ENCODE measurements at regions not wholly inside any gene's neighbourhood (a gene's known extent, or its start where the extent isn't known, plus 50 kb on each side); places are given as distances from the start of the nearest gene placed in this dataset.

GRCh38 chr2:102943251-102943650, 181.4 kb downstream of the TMEM182 start:
- no peak overlapping the region for H3K27ac Mint-ChIP-seq
- Histone ChIP-seq H3K4me1 (ENCODE audit: insufficient read depth) (no peaks in the 10 kb centered on the region), H3K4me2 (no peak overlapping the region), H3K9me2 (ENCODE audit: insufficient read depth) (no peaks in the 10 kb centered on the region), H2AFZ (no peak overlapping the region), H3K27me3 (ENCODE audit: insufficient read depth) (no peaks in the 10 kb centered on the region), H3K27ac (ENCODE audit: low read depth) (no peak overlapping the region), H3K36me3 (ENCODE audit: insufficient read depth) (no peaks in the 10 kb centered on the region), H4K20me1 (replicated peaks; ENCODE audit: insufficient read depth) (no peaks in the 10 kb centered on the region), H3F3A (replicated peaks; ENCODE audit: low read depth) (no peaks in the 10 kb centered on the region), H3K4me3 (no peak overlapping the region), H3K79me2 (replicated peaks; ENCODE audit: insufficient read depth) (no peaks in the 10 kb centered on the region)
- no peak overlapping the region for H3K4me3 Mint-ChIP-seq
- no peak for TF ChIP-seq CREB1 (CRISPR knock-in tag; IDR thresholded peaks at IDR 0.05; ENCODE audit: low read depth)
- no peak for TF ChIP-seq EZH2 (IDR thresholded peaks at IDR 0.05; ENCODE audit: low read depth, unreplicated experiment)
- no peak for TF ChIP-seq STAT1 (IDR thresholded peaks at IDR 0.05; ENCODE audit: unreplicated experiment)
- TF ChIP-seq ETS1 (IDR thresholded peaks at IDR 0.05), result no peak
- no peak for TF ChIP-seq JUNB (IDR thresholded peaks at IDR 0.05; ENCODE audit: unreplicated experiment)
- TF ChIP-seq ZNF331 (CRISPR knock-in tag; IDR thresholded peaks at IDR 0.05; ENCODE audit: low read depth), result no peak
- TF ChIP-seq ZNF114 (CRISPR knock-in tag; IDR thresholded peaks at IDR 0.05), result no peak
- no peak for TF ChIP-seq NANOG (IDR thresholded peaks at IDR 0.05; ENCODE audit: borderline replicate concordance)
- no peak for TF ChIP-seq POLR2AphosphoS5 (IDR thresholded peaks at IDR 0.05; ENCODE audit: low read depth)
- TF ChIP-seq ZNF462 (CRISPR knock-in tag; IDR thresholded peaks at IDR 0.05), result no peak
- no peak for TF ChIP-seq CTCF (conservative IDR thresholded peaks at IDR 0.05; ENCODE audit: low read depth in 2 of 2)
- no peak for TF ChIP-seq EZH2phosphoT487 (IDR thresholded peaks at IDR 0.05; ENCODE audit: unreplicated experiment)
- no peak for TF ChIP-seq REST (IDR thresholded peaks at IDR 0.05; ENCODE audit: unreplicated experiment)
- H3K36me3 Mint-ChIP-seq (ENCODE audit: low read depth), result no peaks in the 10 kb centered on the region
- H3K4me1 Mint-ChIP-seq, result no peaks in the 10 kb centered on the region; the same call in 2 of the 3 replicates
- DNase-seq (ENCODE audit: low spot score) (no peak), ATAC-seq (no peak)
- H3K9me3 Mint-ChIP-seq, result no peaks in the 10 kb centered on the region; the same call in 1 of the 3 replicates
- peaks cover 2% of the 10 kb centered on the region for H3K27me3 Mint-ChIP-seq (ENCODE audit: insufficient read depth, low read depth, poor library complexity)

Data from GM23338 (cell line).